ENCODE measurements at regions not wholly inside any gene's neighbourhood (a gene's known extent, or its start where the extent isn't known, plus 50 kb on each side); places are given as distances from the start of the nearest gene placed in this dataset.

- Histone ChIP-seq H2BK5ac (ENCODE audit: low read depth, low read length) (no peak overlapping the region), H4K5ac (ENCODE audit: insufficient read length, low read depth, low read length) (no peak overlapping the region), H3K9me3 (ENCODE audit: insufficient read depth in 2 of 2, low read depth in 1 of 2, low read length in 1 of 2) (no peaks in the 10 kb centered on the region), H3K4me3 (ENCODE audit: extremely low read depth in 1 of 4, insufficient read depth in 2 of 4, low read depth in 3 of 4, low read length in 4 of 4) (no peak overlapping the region), H3K79me1 (ENCODE audit: low read depth, low read length) (no peaks in the 10 kb centered on the region), H3K4me1 (replicated peaks in 1 of 4; ENCODE audit: control insufficient read depth in 3 of 4, insufficient read depth in 4 of 4, low read length in 3 of 4) (no peaks in the 10 kb centered on the region), H2AK5ac (ENCODE audit: low read depth, low read length) (no peak overlapping the region), H2BK120ac (replicated peaks; ENCODE audit: low read depth, low read length) (no peak overlapping the region), H2BK15ac (ENCODE audit: low read length) (no peak overlapping the region), H3K36me3 (ENCODE audit: control insufficient read depth in 2 of 4, insufficient read depth in 4 of 4, low read length in 3 of 4) (no peaks in the 10 kb centered on the region), H3K56ac (replicated peaks; ENCODE audit: insufficient read length, low read depth, low read length) (no peak overlapping the region), H2AFZ (ENCODE audit: low read length) (no peak overlapping the region), H3K23me2 (ENCODE audit: low read depth, low read length) (no peaks in the 10 kb centered on the region), H3K9ac (replicated peaks in 1 of 4; ENCODE audit: extremely low read depth in 1 of 4, low read depth in 3 of 4, low read length in 3 of 4) (no peak overlapping the region), H3K4me2 (ENCODE audit: insufficient read depth in 1 of 2, low read depth in 2 of 2, low read length in 2 of 2) (no peak overlapping the region), H3K79me2 (ENCODE audit: control insufficient read depth in 1 of 2, insufficient read depth in 2 of 2, low read length in 2 of 2) (no peaks in the 10 kb centered on the region), H3K27ac (ENCODE audit: low read depth, low read length) (no peak overlapping the region), H3K14ac (ENCODE audit: insufficient read length) (no peak overlapping the region), H4K91ac (replicated peaks; ENCODE audit: insufficient read length, low read length) (no peak overlapping the region), H2BK12ac (ENCODE audit: low read depth, low read length) (no peak overlapping the region), H4K8ac (ENCODE audit: extremely low read depth, insufficient read depth, low read length) (no peak overlapping the region), H3K18ac (ENCODE audit: extremely low read depth, low read length) (no peak overlapping the region), H2BK20ac (ENCODE audit: low read length) (no peak overlapping the region), H4K20me1 (replicated peaks in 1 of 2; ENCODE audit: control insufficient read depth in 1 of 2, insufficient read depth in 2 of 2, low read length in 2 of 2) (no peaks in the 10 kb centered on the region), H3K23ac (ENCODE audit: insufficient read length) (no peak overlapping the region), H3K4ac (replicated peaks; ENCODE audit: insufficient read length, low read depth, low read length) (no peak overlapping the region), H3K27me3 (replicated peaks in 1 of 4; ENCODE audit: control insufficient read depth in 3 of 4, extremely low read depth in 1 of 4, insufficient read depth in 3 of 4, low read length in 3 of 4) (no peaks in the 10 kb centered on the region; a peak in 2 of 7 replicates)
- 90% methylated on average over 5 of the region's 5 CpGs; no CpG with 5 or more reads in 1 of the 2 experiments for WGBS, 2 experiments (ENCODE audit: extremely low coverage in 1 of 2, insufficient coverage in 1 of 2, insufficient read length in 1 of 2, insufficient replicate concordance in 2 of 2, low coverage in 1 of 2, low lambda C conversion rate in 2 of 2, missing lambda C conversion rate in 1 of 2)
- FAIRE-seq (no peak), DNase-seq (ENCODE audit: low read depth in 1 of 2, low spot score in 2 of 2) (no peak)
- POLR2A ChIA-PET (ENCODE audit: partially characterized antibody): no interaction called here
- CTCF ChIA-PET (ENCODE audit: partially characterized antibody): no interaction called here
- TF ChIP-seq CHD2 (IDR thresholded peaks at IDR 0.05; ENCODE audit: low read length) (no peak), POU5F1 (IDR thresholded peaks at IDR 0.05; ENCODE audit: low read depth, low read length) (no peak), GTF2F1 (IDR thresholded peaks at IDR 0.05; ENCODE audit: borderline replicate concordance, low read depth, low read length) (no peak), BACH1 (IDR thresholded peaks at IDR 0.05; ENCODE audit: low read length) (no peak), TBP (IDR thresholded peaks at IDR 0.05; ENCODE audit: low read depth, low read length) (no peak), POLR2A (IDR thresholded peaks at IDR 0.05; ENCODE audit: control extremely low read depth in 1 of 2, low read depth in 2 of 2, low read length in 2 of 2) (no peak), JUN (IDR thresholded peaks at IDR 0.05; ENCODE audit: low read depth, low read length) (no peak), TCF12 (IDR thresholded peaks at IDR 0.05; ENCODE audit: low read depth, low read length) (no peak), FOSL1 (IDR thresholded peaks at IDR 0.05; ENCODE audit: insufficient read depth, low read depth, low read length) (no peak), CREB1 (IDR thresholded peaks at IDR 0.05) (no peak)
Observed at GRCh38 chr11:122337241-122337640, 221.2 kb upstream of the BLID start.

Data from H1 (cell line).